Epithelial cell of proximal tubule (primary cell): ENCODE measurements at regions not wholly inside any gene's neighbourhood (a gene's known extent, or its start where the extent isn't known, plus 50 kb on each side); places are given as distances from the start of the nearest gene placed in this dataset.

ENCODE experiments used
- DNase-seq: peaks from one replicate; pipeline ENCODE4 v3.0.0-alpha.2; 2011; ENCODE audit warnings: low read depth
- H3K4me3 ChIP-seq: 2 replicates; pipeline ENCODE4 v1.5.1; 2011; ENCODE audit warnings: low read depth, mild to moderate bottlenecking, low read length
- CTCF ChIP-seq: conservative IDR thresholded peaks from 2 replicates; pipeline ENCODE4 v1.5.1; 2012; ENCODE audit warnings: low read depth, mild to moderate bottlenecking, low read length

GRCh38 chr10:33550811-33551210, 216.3 kb upstream of the NRP1 start:
- H3K4me3 ChIP-seq: no peak overlapping the region
- no peak for TF ChIP-seq CTCF
- DNase-seq: no peak

GRCh38 chr10:33547976-33548375, 213.5 kb upstream of the NRP1 start:
- no peak for TF ChIP-seq CTCF
- H3K4me3 ChIP-seq: no peak overlapping the region
- DNase-seq: no peak

DNA sequence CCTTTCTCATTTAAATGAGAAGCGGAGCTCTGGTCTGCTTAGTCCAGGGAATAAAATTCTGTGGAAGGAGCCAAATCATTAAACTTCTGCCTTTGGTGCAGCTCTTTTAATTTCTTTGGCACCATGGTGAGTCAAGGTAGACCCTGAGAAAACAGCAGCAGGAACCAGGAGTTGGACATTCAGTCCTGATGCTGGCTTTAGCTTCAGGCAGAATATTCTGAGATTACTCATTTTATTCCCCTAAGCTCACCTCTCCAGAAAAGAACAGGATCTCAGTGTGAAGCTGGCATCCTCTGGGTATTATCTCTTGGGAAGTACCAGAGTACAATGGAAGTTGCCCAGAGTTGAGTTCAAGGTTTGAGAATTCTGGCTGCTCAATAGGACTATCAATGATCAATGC, 211.6 kb upstream of the NRP1 start:
- no peak for TF ChIP-seq CTCF
- no peak overlapping the region for H3K4me3 ChIP-seq
- DNase-seq: no peak

DNA sequence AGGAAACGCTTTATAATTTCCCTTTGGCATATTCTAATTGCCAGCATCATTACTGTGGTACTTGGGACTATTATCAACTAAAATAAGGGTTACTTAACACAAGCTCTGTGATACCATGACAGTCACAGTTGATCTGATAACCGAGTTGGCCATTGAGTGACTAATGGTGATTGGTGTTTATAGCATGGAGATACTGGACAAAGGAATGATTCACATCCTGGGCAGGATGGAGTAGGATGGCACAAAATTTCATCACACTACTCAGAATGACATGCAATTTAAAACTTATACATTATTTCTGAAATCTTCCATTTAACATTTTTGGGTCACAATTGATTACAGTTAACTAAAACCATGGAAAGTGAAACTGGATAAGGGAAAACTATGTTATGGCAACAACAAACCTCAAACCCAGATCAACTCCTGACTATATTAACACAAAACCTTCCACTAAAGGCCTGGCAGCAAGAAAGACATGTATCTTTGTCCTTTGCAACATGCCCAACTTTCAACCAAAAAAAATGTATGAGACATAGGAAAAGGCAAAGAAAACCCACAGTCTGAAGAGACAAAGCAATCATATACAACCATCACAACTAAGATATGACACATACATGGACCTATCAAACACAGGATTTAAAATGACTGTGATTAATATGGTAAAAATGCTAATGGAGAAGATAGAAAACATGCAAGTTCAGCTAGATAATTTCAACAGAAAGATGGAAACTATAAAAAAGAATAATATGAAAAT, 208.5 kb upstream of the NRP1 start:
- H3K4me3 ChIP-seq: no peak overlapping the region
- no peak for DNase-seq
- no peak for TF ChIP-seq CTCF

- no peak overlapping the region for H3K4me3 ChIP-seq
- TF ChIP-seq CTCF: no peak
Measured at GRCh38 chr10:33539116-33539515, 204.6 kb upstream of the NRP1 start.

DNA sequence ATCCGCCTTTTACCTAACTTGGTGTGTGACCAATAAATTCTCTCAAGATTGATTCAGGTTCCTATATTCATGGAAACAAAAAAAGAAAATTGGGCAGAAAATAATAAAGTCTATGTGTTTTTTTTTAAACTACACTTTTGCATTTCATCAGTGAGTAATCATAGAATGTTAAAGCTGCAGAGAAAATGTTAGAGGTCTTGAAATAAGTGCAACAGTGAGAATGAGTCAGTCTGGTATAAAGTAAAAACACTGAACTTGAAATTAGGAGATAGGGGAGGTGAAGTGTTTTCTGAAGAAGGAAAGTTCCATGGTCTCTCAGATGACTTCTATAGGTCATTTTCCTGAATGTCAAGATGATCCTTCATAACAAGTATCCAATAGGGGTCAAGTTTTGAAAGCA, 202.6 kb upstream of the NRP1 start:
- no peak overlapping the region for H3K4me3 ChIP-seq
- no peak for TF ChIP-seq CTCF
- DNase-seq: no peak

More at GRCh38 chr10:33539116-33539515, 204.6 kb upstream of the NRP1 start:
- no peak for DNase-seq

GRCh38 chr10:33536508-33536907, 202.0 kb upstream of the NRP1 start:
- no peak for TF ChIP-seq CTCF
- DNase-seq: no peak
- H3K4me3 ChIP-seq: no peak overlapping the region
